HG02763 (cell line): ENCODE measurements at regions not wholly inside any gene's neighbourhood (a gene's known extent, or its start where the extent isn't known, plus 50 kb on each side); places are given as distances from the start of the nearest gene placed in this dataset.

Experiments
- ATAC-seq: cut with Tn5 transposase; IDR thresholded peaks from one replicate; pipeline ENCODE4 v1.9.1; 2021; ENCODE audit warnings: mild to moderate bottlenecking, moderate library complexity; ENCODE audit not compliant: unreplicated experiment

DNA sequence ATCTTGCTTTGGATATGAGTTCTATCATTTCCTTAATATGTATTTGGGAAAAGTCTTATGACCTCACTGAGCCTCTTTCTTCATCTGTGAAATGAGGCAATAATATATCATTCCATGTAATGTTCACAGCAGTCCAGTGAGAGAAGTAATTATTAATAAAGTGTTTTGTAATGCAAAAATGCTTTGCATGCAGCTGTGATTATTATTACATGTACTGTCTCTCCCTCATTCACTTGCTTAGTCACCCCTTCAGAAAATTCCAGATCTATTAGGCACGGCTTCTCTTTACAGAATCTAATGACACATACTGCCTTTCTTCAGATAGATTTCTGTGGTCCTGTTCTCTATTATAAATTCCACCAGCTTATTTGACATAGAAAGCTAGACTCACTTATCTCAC is 53.5 kb upstream of the FGF13 start:
- no peak for ATAC-seq

- no peak for ATAC-seq
Measured at GRCh38 chrX:138763761-138764160, 52.2 kb upstream of the FGF13 start.

DNA sequence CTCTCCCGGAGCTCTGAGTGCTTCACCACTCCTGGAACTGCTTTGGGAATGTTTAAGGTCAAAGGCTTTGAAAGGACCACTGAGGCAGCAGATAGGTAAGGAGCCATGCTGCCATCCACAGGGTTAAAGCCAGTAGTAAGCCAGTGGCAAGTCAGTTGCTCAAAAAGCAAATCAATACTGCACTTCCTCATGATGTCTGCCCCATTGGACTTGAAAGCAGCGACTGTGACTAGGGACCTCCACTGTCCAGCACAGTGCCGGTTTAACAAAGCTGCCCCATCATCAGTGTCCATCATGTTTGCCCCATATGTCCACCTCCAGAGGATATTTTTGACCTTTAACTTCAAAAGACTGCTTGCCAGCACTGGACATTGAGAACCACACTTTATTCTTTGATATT is 49.9 kb upstream of the FGF13 start:
- no peak for ATAC-seq
